ENCODE measurements at regions not wholly inside any gene's neighbourhood (a gene's known extent, or its start where the extent isn't known, plus 50 kb on each side); places are given as distances from the start of the nearest gene placed in this dataset.

- FAIRE-seq (no peak), DNase-seq (ENCODE audit: insufficient read length, low spot score) (no peak)
- no peak for TF ChIP-seq CTCF (IDR thresholded peaks at IDR 0.05; ENCODE audit: insufficient read depth, missing control alignments)
Observed at GRCh38 chr16:75931043-75931442, 204.8 kb upstream of the CPHXL start.

- FAIRE-seq = no peak
- no peak for DNase-seq (ENCODE audit: insufficient read length, low spot score)
- no peak for TF ChIP-seq CTCF (IDR thresholded peaks at IDR 0.05; ENCODE audit: insufficient read depth, missing control alignments)
Observed at GRCh38 chr16:75931970-75932369, 205.7 kb upstream of the CPHXL start.

GRCh38 chr16:75938818-75939217 is 212.5 kb upstream of the CPHXL start:
- FAIRE-seq = no peak
- TF ChIP-seq CTCF (IDR thresholded peaks at IDR 0.05; ENCODE audit: insufficient read depth, missing control alignments) = no peak
- DNase-seq (ENCODE audit: insufficient read length, low spot score) = no peak

- FAIRE-seq (no peak), DNase-seq (ENCODE audit: insufficient read length, low spot score) (no peak)
- TF ChIP-seq CTCF (IDR thresholded peaks at IDR 0.05; ENCODE audit: insufficient read depth, missing control alignments) = no peak
Observed at GRCh38 chr16:75942351-75942750, 216.1 kb upstream of the CPHXL start.

GRCh38 chr16:75942936-75943335 is 216.6 kb upstream of the CPHXL start:
- TF ChIP-seq CTCF (IDR thresholded peaks at IDR 0.05; ENCODE audit: insufficient read depth, missing control alignments) = no peak
- no peak for FAIRE-seq
- DNase-seq (ENCODE audit: insufficient read length, low spot score) = no peak

GRCh38 chr16:75943705-75944514 is 217.6 kb upstream of the CPHXL start:
- no peak for DNase-seq (ENCODE audit: insufficient read length, low spot score)
- no peak for TF ChIP-seq CTCF (IDR thresholded peaks at IDR 0.05; ENCODE audit: insufficient read depth, missing control alignments)
- no peak for FAIRE-seq

GRCh38 chr16:75945916-75946457 is 219.7 kb upstream of the CPHXL start:
- no peak for TF ChIP-seq CTCF (IDR thresholded peaks at IDR 0.05; ENCODE audit: insufficient read depth, missing control alignments)
- FAIRE-seq (no peak), DNase-seq (ENCODE audit: insufficient read length, low spot score) (no peak)
